HG02973 (cell line): ENCODE measurements at regions not wholly inside any gene's neighbourhood (a gene's known extent, or its start where the extent isn't known, plus 50 kb on each side); places are given as distances from the start of the nearest gene placed in this dataset.

Experiments used
- ATAC-seq: cut with Tn5 transposase; IDR thresholded peaks from one replicate; pipeline ENCODE4 v1.9.1; 2021; ENCODE audit warnings: moderate library complexity; ENCODE audit not compliant: unreplicated experiment

GRCh38 chr5:12313602-12314001, 409.4 kb upstream of the CTNND2 start:
- ATAC-seq: no peak

- ATAC-seq: no peak
Measured at GRCh38 chr5:12312343-12312742, 408.1 kb upstream of the CTNND2 start.

GRCh38 chr5:12294151-12294550, 389.9 kb upstream of the CTNND2 start:
- ATAC-seq: no peak

- no peak for ATAC-seq
Measured at GRCh38 chr5:12292610-12293204, 388.5 kb upstream of the CTNND2 start.

- no peak for ATAC-seq
Measured at GRCh38 chr5:12284604-12285003, 380.4 kb upstream of the CTNND2 start.

- ATAC-seq: peak; percentile 85
Measured at GRCh38 chr5:12277504-12278192, 373.4 kb upstream of the CTNND2 start.

GRCh38 chr5:12274236-12274635, 370.0 kb upstream of the CTNND2 start:
- ATAC-seq: no peak

- no peak for ATAC-seq
Measured at GRCh38 chr5:12272389-12272788, 368.1 kb upstream of the CTNND2 start.

GRCh38 chr5:12270914-12271313, 366.7 kb upstream of the CTNND2 start:
- no peak for ATAC-seq

- ATAC-seq: no peak
Measured at GRCh38 chr5:12269164-12269563, 364.9 kb upstream of the CTNND2 start.

GRCh38 chr5:12258549-12258948, 354.3 kb upstream of the CTNND2 start:
- no peak for ATAC-seq

GRCh38 chr5:12250454-12250853, 346.2 kb upstream of the CTNND2 start:
- no peak for ATAC-seq

- no peak for ATAC-seq
Measured at GRCh38 chr5:12248831-12249230, 344.6 kb upstream of the CTNND2 start.

- ATAC-seq: no peak
Measured at GRCh38 chr5:12246036-12246435, 341.8 kb upstream of the CTNND2 start.

GRCh38 chr5:12245429-12245828, 341.2 kb upstream of the CTNND2 start:
- no peak for ATAC-seq

GRCh38 chr5:12242950-12243888, 339.0 kb upstream of the CTNND2 start:
- no peak for ATAC-seq

- ATAC-seq: no peak
Measured at GRCh38 chr5:12237837-12238575, 333.8 kb upstream of the CTNND2 start.

GRCh38 chr5:12230659-12231058, 326.4 kb upstream of the CTNND2 start:
- ATAC-seq: no peak

GRCh38 chr5:12217039-12217438, 312.8 kb upstream of the CTNND2 start:
- ATAC-seq: no peak

GRCh38 chr5:12214267-12215015, 310.2 kb upstream of the CTNND2 start:
- ATAC-seq: no peak
